ENCODE measurements at regions not wholly inside any gene's neighbourhood (a gene's known extent, or its start where the extent isn't known, plus 50 kb on each side); places are given as distances from the start of the nearest gene placed in this dataset.

GRCh38 chr18:65415098-65415497, 335.7 kb upstream of the CDH7 start:
- no peak for TF ChIP-seq EZH2 (IDR thresholded peaks at IDR 0.05; ENCODE audit: borderline replicate concordance, low read depth, low read length)
- no peak for TF ChIP-seq DEAF1 (CRISPR knock-in tag; IDR thresholded peaks at IDR 0.05)
- TF ChIP-seq, protein P1, sequence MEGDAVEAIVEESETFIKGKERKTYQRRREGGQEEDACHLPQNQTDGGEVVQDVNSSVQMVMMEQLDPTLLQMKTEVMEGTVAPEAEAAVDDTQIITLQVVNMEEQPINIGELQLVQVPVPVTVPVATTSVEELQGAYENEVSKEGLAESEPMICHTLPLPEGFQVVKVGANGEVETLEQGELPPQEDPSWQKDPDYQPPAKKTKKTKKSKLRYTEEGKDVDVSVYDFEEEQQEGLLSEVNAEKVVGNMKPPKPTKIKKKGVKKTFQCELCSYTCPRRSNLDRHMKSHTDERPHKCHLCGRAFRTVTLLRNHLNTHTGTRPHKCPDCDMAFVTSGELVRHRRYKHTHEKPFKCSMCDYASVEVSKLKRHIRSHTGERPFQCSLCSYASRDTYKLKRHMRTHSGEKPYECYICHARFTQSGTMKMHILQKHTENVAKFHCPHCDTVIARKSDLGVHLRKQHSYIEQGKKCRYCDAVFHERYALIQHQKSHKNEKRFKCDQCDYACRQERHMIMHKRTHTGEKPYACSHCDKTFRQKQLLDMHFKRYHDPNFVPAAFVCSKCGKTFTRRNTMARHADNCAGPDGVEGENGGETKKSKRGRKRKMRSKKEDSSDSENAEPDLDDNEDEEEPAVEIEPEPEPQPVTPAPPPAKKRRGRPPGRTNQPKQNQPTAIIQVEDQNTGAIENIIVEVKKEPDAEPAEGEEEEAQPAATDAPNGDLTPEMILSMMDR (IDR thresholded peaks at IDR 0.05 in 2 of 3, conservative IDR thresholded peaks at IDR 0.05 in 1 of 3; ENCODE audit: insufficient read depth in 2 of 3, low read depth in 1 of 3, low read length in 3 of 3): no peak
- no peak for TF ChIP-seq KAT2B (IDR thresholded peaks at IDR 0.05; ENCODE audit: low read depth, low read length)
- TF ChIP-seq YY1 (IDR thresholded peaks at IDR 0.05; ENCODE audit: borderline replicate concordance in 1 of 3, control insufficient read depth in 1 of 3, extremely low read depth in 1 of 3, insufficient read depth in 3 of 3, insufficient read length in 1 of 3, insufficient replicate concordance in 2 of 3, low read depth in 1 of 3, low read length in 2 of 3): no peak
- TF ChIP-seq ZNF609 (CRISPR knock-in tag; IDR thresholded peaks at IDR 0.05; ENCODE audit: borderline replicate concordance): no peak
- TF ChIP-seq NFATC3 (IDR thresholded peaks at IDR 0.05): no peak
- TF ChIP-seq SMARCA4 (IDR thresholded peaks at IDR 0.05): no peak

Data from K562 (cell line).